ENCODE measurements at regions not wholly inside any gene's neighbourhood (a gene's known extent, or its start where the extent isn't known, plus 50 kb on each side); places are given as distances from the start of the nearest gene placed in this dataset.
"Not testable (repeated sequence)": the region's sequence is repeated elsewhere in the genome, so short reads cannot be mapped to it uniquely, and the experiment has no call there.

GRCh38 chr6:920512-920911 is 227.6 kb upstream of the EXOC2 start:
- no peak for DNase-seq

- DNase-seq: no peak
Observed at GRCh38 chr6:919500-919899, 226.6 kb upstream of the EXOC2 start.

- no peak for DNase-seq
Observed at GRCh38 chr6:917939-918338, 225.0 kb upstream of the EXOC2 start.

- DNase-seq: no peak
Observed at GRCh38 chr6:917296-917695, 224.4 kb upstream of the EXOC2 start.

GRCh38 chr6:916131-916530 is 223.2 kb upstream of the EXOC2 start:
- no peak for DNase-seq

DNA sequence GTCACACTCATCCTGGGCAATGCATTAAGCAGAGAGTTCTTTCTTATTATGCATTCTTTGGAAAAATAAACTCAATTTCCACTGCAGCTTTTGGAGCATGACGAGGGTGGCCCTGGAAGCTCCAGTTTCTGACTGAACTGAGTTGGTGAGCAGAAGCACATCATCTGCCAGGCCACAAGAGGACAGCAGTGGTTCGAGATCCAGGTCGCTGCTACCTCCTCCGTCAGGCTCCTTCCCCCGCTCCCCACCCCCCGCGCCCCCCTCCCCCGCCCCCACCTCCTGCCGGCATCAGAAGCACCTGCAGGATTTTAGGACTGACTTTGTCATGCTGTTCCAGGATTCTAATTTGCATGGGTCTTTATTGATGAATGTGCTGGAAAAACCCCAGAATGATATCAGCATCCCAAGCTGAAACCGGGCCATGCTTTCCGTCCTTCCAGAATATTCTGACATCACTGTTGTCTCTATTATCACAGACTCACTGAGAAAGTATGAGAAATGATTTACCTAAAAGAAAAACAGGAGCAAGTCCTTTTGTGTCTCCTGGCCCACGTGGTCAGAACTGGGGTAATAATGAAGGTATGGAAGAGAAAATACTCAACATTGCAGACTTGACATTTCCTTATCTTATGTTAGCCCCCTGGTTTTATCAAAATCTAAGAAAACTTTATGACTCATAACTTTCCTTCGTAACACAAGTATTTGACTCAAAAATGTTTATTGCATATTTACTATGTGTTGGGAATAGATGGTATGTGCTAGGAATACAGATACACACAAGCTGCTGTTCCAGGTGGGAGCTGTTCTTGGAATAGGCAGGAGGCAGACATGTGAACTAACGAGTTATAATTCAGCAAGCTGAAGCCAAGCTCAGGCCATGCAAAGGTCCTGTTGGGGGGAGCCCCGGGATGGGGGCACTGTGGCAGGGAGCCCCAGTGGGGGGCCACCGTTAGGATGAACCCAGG is 220.2 kb upstream of the EXOC2 start:
- no peak for DNase-seq

DNA sequence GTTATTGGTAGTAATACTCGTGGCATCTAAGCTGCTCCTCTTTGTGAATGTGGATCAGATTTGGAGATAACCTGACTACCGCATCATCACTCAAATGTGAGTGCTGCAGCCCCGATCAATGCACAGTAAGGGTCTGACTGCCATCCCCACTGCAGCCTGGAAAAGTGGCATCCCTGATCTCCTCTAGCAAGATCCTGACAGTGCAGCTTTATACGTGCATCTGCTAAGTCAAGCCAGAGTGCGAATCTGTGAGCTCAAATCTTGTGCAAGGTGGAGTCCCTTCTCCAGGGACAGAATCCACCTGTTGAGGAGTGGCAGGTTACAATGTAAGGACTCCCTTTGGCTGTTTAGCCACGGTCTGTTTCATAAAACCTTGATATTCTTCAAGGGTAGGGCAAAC is 215.0 kb upstream of the EXOC2 start:
- DNase-seq: no peak

DNA sequence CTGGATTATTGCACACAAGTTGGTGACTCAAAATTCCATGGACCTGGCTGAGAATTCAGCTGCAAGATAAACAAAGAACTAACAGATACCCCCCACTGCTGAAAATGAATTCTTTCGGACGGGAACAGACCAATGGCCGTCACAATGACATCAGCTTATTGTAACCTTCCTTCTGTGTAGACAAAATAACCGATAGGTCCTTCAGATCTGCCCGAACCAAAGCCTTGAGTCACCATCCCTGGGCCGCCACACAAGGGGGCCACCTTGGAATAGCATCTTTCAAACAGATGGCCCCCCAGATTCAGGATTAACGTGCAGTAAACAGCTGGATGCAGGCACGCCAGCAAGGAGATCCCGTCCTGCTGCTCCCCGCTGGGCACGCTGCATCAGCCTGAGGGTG is 214.0 kb upstream of the EXOC2 start:
- no peak for DNase-seq

DNA sequence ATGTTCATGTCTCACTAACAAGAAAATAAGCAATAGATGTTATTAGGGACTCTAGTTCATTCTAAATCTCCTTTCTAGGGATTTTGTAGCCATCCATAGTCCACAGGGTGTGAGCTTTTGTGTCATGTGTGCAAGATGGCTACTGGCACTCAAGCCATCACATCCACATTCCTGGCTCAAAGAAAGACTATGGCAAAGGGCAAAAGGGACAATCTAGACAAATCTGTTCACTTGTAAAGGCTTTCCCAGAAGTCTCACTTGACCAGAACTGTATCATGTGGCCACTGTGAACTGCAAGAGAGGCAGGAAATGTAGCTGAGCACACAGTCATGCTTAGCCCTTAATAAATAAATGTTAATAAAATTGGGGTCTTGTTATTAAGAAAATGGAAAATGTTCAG is 212.6 kb upstream of the EXOC2 start:
- DNase-seq: no peak

DNA sequence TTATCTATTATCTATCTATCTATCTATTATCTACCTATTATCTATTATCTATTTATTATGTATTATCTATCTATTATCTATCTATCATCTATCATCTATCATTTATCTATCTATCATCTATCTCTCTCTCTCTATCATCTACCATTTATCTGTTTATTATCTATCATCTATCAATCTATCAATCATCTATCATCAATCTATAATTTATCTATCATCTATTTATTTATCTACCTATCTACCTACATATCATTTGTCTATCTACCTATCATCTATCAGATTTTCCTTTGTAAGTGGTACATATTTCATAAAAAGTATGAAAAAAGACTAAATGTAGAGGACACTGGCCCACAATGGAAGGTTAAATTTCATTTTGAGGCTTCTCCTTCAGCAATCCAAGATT is 212.1 kb upstream of the EXOC2 start:
- no peak for DNase-seq

GRCh38 chr6:903761-904160 is 210.8 kb upstream of the EXOC2 start:
- no peak for DNase-seq

- DNase-seq: no peak
Observed at GRCh38 chr6:901696-902460, 208.9 kb upstream of the EXOC2 start.

DNA sequence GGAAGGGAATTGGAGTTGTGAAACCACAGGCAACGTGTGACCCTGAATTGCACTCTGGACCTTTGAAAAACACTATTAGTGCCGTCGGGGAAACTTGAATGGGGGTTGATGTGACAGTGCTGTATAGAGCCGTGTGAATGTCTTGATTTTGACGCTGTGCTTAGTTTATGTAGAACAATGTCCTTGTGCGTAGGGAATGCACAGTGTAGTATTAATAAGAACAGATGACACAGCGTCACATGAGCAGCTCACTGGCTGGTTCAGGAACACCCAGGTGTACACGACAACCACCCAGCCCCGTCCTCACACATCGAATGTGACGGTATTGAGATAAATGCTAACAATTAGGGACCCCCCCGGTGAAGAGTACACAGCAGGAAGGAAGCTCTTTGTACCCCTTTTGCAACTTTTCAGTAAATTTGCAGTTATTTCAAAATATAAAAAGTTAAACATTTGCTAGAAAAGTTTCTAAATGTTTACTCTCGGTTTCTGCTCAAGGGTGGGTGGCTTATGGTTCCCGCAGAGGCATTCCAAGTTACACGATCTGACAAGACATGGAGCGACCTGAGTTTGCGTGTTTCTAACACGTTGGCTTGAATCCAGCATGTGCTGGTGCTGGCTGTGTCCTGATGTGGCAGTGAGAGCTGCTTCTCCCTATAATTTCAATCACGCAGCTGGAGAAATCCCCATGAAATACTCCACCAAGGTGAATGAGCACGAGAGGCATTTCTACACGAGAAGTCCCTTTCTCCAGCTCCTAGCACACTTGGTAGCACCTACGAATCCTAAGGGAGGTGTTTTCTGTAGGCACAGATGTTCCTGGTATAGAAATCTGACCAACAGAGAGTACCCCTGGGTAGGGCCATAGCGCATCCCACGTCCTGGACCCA is 208.0 kb upstream of the EXOC2 start:
- no peak for DNase-seq

GRCh38 chr6:897528-898207 is 204.7 kb upstream of the EXOC2 start:
- no peak for DNase-seq

DNA sequence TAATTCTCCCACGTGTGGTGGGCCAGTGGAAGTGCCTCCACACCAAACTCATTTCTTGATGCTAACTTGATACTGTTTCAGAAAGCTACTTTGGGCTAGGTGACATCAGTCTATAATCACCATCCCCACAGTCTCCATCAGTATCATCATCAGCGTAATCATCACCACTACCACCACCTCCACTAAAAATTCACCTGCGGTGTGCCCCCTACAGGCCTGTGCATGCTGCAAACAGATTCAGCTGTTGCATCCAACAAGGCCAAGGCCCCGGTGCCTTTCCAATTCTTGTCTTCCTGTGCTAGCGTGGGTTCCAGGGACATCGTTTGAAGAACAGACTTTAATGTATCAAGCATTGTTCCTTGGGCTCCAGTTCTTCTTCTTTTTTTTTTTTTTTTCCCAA is 201.3 kb upstream of the EXOC2 start:
- no peak for DNase-seq

GRCh38 chr6:890995-891394 is 198.1 kb upstream of the EXOC2 start:
- DNase-seq: no peak

- DNase-seq: no peak
Observed at GRCh38 chr6:890201-890600, 197.3 kb upstream of the EXOC2 start.

GRCh38 chr6:887583-888235 is 194.8 kb upstream of the EXOC2 start:
- no peak for DNase-seq

DNA sequence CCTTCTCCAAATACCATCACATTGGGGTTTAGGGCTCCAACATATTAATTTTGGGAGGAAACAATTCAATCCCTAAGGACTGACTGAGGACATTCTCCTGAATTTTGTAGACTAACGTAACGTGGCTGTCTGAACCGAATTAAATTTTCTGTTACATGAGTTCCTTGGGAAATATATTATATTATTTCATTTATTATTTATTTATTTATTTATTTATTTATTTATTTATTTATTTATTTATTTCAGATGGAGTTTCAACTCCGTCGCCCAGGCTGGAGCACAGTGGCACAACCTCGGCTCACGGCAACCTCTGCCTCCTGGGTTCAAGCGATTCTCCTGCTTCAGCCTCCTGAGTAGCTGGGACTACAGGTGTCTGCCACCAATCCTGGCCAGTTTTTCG is 193.2 kb upstream of the EXOC2 start:
- DNase-seq: not testable (repeated sequence)

GRCh38 chr6:885051-885590 is 192.2 kb upstream of the EXOC2 start:
- no peak for DNase-seq

- no peak for DNase-seq
Observed at GRCh38 chr6:884570-884969, 191.6 kb upstream of the EXOC2 start.
